ENCODE measurements at regions not wholly inside any gene's neighbourhood (a gene's known extent, or its start where the extent isn't known, plus 50 kb on each side); places are given as distances from the start of the nearest gene placed in this dataset.

GRCh38 chr13:22933571-22934181 is 247.1 kb upstream of the SGCG start:
- no peaks in the 10 kb centered on the region for H3K4me1 Mint-ChIP-seq
- Histone ChIP-seq H3K4me3 (ENCODE audit: low read length) (no peak overlapping the region), H3K27me3 (ENCODE audit: control insufficient read depth, insufficient read depth, low read length, poor library complexity, severe bottlenecking) (no peaks in the 10 kb centered on the region), H3K36me3 (ENCODE audit: control insufficient read depth, insufficient read depth, low read length) (no peaks in the 10 kb centered on the region), H3K4me1 (ENCODE audit: control insufficient read depth, insufficient read depth, low read length) (no peaks in the 10 kb centered on the region), H3K9me3 (ENCODE audit: control insufficient read depth, low read length) (no peaks in the 10 kb centered on the region), H3K9ac (ENCODE audit: extremely low read depth, low read length, poor library complexity, severe bottlenecking) (no peak overlapping the region), H3K27ac (ENCODE audit: low read depth, low read length) (no peak overlapping the region)
- no peak for DNase-seq
- peaks cover 8% of the 10 kb centered on the region for H3K9me3 Mint-ChIP-seq
- no peaks in the 10 kb centered on the region for H3K27me3 Mint-ChIP-seq (ENCODE audit: insufficient read depth)
- H3K36me3 Mint-ChIP-seq (ENCODE audit: low read depth): no peaks in the 10 kb centered on the region
- WGBS, 2 experiments (ENCODE audit: insufficient coverage in 1 of 2, insufficient read length in 1 of 2): 73 to 82% methylated on average over 8 of the region's 8 CpGs
- no peak overlapping the region for H3K4me3 Mint-ChIP-seq
- TF ChIP-seq CTCF (conservative IDR thresholded peaks at IDR 0.05): no peak
- no peak overlapping the region for H3K27ac Mint-ChIP-seq

GRCh38 chr13:22934744-22935523 is 245.8 kb upstream of the SGCG start:
- Mint-ChIP-seq H3K4me3 (no peak overlapping the region), H3K27ac (no peak overlapping the region), H3K27me3 (ENCODE audit: insufficient read depth) (no peaks in the 10 kb centered on the region), H3K36me3 (ENCODE audit: low read depth) (no peaks in the 10 kb centered on the region), H3K9me3 (peaks cover 14% of the 10 kb centered on the region), H3K4me1 (no peaks in the 10 kb centered on the region)
- Histone ChIP-seq H3K36me3 (ENCODE audit: control insufficient read depth, insufficient read depth, low read length) (no peaks in the 10 kb centered on the region), H3K27ac (ENCODE audit: low read depth, low read length) (no peak overlapping the region), H3K4me3 (ENCODE audit: low read length) (no peak overlapping the region), H3K4me1 (ENCODE audit: control insufficient read depth, insufficient read depth, low read length) (no peaks in the 10 kb centered on the region), H3K9me3 (ENCODE audit: control insufficient read depth, low read length) (no peaks in the 10 kb centered on the region), H3K27me3 (ENCODE audit: control insufficient read depth, insufficient read depth, low read length, poor library complexity, severe bottlenecking) (no peaks in the 10 kb centered on the region), H3K9ac (ENCODE audit: extremely low read depth, low read length, poor library complexity, severe bottlenecking) (no peak overlapping the region)
- no peak for TF ChIP-seq CTCF (conservative IDR thresholded peaks at IDR 0.05)
- WGBS, 2 experiments (ENCODE audit: insufficient coverage in 1 of 2, insufficient read length in 1 of 2): 93 to 97% methylated on average over 16 to 25 of the region's 25 CpGs
- no peak for DNase-seq

GRCh38 chr13:22936228-22936627 is 244.6 kb upstream of the SGCG start:
- Histone ChIP-seq H3K4me1 (ENCODE audit: control insufficient read depth, insufficient read depth, low read length) (no peaks in the 10 kb centered on the region), H3K36me3 (ENCODE audit: control insufficient read depth, insufficient read depth, low read length) (no peaks in the 10 kb centered on the region), H3K9me3 (ENCODE audit: control insufficient read depth, low read length) (no peaks in the 10 kb centered on the region), H3K27me3 (ENCODE audit: control insufficient read depth, insufficient read depth, low read length, poor library complexity, severe bottlenecking) (no peaks in the 10 kb centered on the region), H3K4me3 (ENCODE audit: low read length) (no peak overlapping the region), H3K9ac (ENCODE audit: extremely low read depth, low read length, poor library complexity, severe bottlenecking) (no peak overlapping the region), H3K27ac (ENCODE audit: low read depth, low read length) (no peak overlapping the region)
- WGBS, 2 experiments (ENCODE audit: insufficient coverage in 1 of 2, insufficient read length in 1 of 2): 81 to 83% methylated on average over 7 to 11 of the region's 11 CpGs
- Mint-ChIP-seq H3K4me3 (no peak overlapping the region), H3K27me3 (ENCODE audit: insufficient read depth) (no peaks in the 10 kb centered on the region), H3K27ac (no peak overlapping the region), H3K9me3 (peaks cover 14% of the 10 kb centered on the region), H3K36me3 (ENCODE audit: low read depth) (no peaks in the 10 kb centered on the region), H3K4me1 (no peaks in the 10 kb centered on the region)
- no peak for DNase-seq
- no peak for TF ChIP-seq CTCF (conservative IDR thresholded peaks at IDR 0.05)
